ENCODE measurements at regions not wholly inside any gene's neighbourhood (a gene's known extent, or its start where the extent isn't known, plus 50 kb on each side); places are given as distances from the start of the nearest gene placed in this dataset.

GRCh38 chr6:119891206-119891605 lies 541.6 kb upstream of the MAN1A1 start:
- Histone ChIP-seq H3K79me2 (ENCODE audit: insufficient read depth, low read length) (no peaks in the 10 kb centered on the region), H3K9me3 (replicated peaks in 1 of 2; ENCODE audit: control insufficient read depth in 1 of 2, insufficient read depth in 1 of 2, low read length in 2 of 2) (no peaks in the 10 kb centered on the region)
- no peak for TF ChIP-seq CTCF (IDR thresholded peaks at IDR 0.05)

GRCh38 chr6:119890470-119890869 lies 540.9 kb upstream of the MAN1A1 start:
- H3K36me3 ChIP-seq (replicated peaks in 1 of 2; ENCODE audit: control insufficient read depth in 1 of 2, insufficient read depth in 2 of 2, low read length in 2 of 2): no peaks in the 10 kb centered on the region
- H3K79me2 ChIP-seq (ENCODE audit: insufficient read depth, low read length): no peaks in the 10 kb centered on the region
- H3K9me3 Mint-ChIP-seq: peaks cover 0 to 7% (median 1%) of the 10 kb centered on the region in 7 donors
- H3K27me3 ChIP-seq (ENCODE audit: control insufficient read depth in 2 of 2, insufficient read depth in 2 of 2, low read length in 2 of 2): no peaks in the 10 kb centered on the region
- no peaks in the 10 kb centered on the region for H3K4me1 Mint-ChIP-seq
- no peak overlapping the region for H3K9ac ChIP-seq (ENCODE audit: insufficient read depth, low read length, poor library complexity, severe bottlenecking)
- no peaks in the 10 kb centered on the region for H4K20me1 ChIP-seq (ENCODE audit: insufficient read depth, low read length)
- H3K4me3 Mint-ChIP-seq: no peak overlapping the region
- no peaks in the 10 kb centered on the region for H3K4me1 ChIP-seq (ENCODE audit: control insufficient read depth in 1 of 2, insufficient read depth in 2 of 2, low read length in 2 of 2)
- H3K9me3 ChIP-seq (replicated peaks in 1 of 2; ENCODE audit: control insufficient read depth in 1 of 2, insufficient read depth in 1 of 2, low read length in 2 of 2): no peaks in the 10 kb centered on the region
- TF ChIP-seq CTCF (IDR thresholded peaks at IDR 0.05): no peak
- intact Hi-C loops (cut with micrococcal nuclease): no loop called here
- WGBS (ENCODE audit: insufficient coverage): 83% methylated on average over 1 of the region's 1 CpG
- no peak overlapping the region for H3K27ac ChIP-seq (ENCODE audit: low read depth in 1 of 2, low read length in 2 of 2)
- DNase-seq: no peak
- H3K27me3 Mint-ChIP-seq (ENCODE audit: low read depth in 3 of 3): no peaks in the 10 kb centered on the region
- no peak overlapping the region for H3K27ac Mint-ChIP-seq
- no peak overlapping the region for H3K4me2 ChIP-seq (replicated peaks; ENCODE audit: extremely low read depth, low read length, poor library complexity, severe bottlenecking)
- no peak overlapping the region for H3K4me3 ChIP-seq (replicated peaks in 1 of 3; ENCODE audit: low read depth in 2 of 3, low read length in 3 of 3)
- no peak overlapping the region for H2AFZ ChIP-seq (ENCODE audit: insufficient read depth, low read depth, low read length, poor library complexity, severe bottlenecking)
- H3K36me3 Mint-ChIP-seq: no peaks in the 10 kb centered on the region

More at GRCh38 chr6:119891206-119891605, 541.6 kb upstream of the MAN1A1 start:
- no peaks in the 10 kb centered on the region for H3K27me3 ChIP-seq (ENCODE audit: control insufficient read depth in 2 of 2, insufficient read depth in 2 of 2, low read length in 2 of 2)
- Mint-ChIP-seq H3K9me3 (peaks cover 0 to 7% (median 1%) of the 10 kb centered on the region in 7 donors), H3K4me1 (no peaks in the 10 kb centered on the region), H3K27me3 (ENCODE audit: low read depth in 3 of 3) (peaks cover 0 to 1% (median 0%) of the 10 kb centered on the region in 3 donors), H3K4me3 (no peak overlapping the region), H3K36me3 (no peaks in the 10 kb centered on the region), H3K27ac (no peak overlapping the region)
- intact Hi-C loops (cut with micrococcal nuclease): no loop called here
- no peaks in the 10 kb centered on the region for H4K20me1 ChIP-seq (ENCODE audit: insufficient read depth, low read length)
- H3K27ac ChIP-seq (ENCODE audit: low read depth in 1 of 2, low read length in 2 of 2): no peak overlapping the region
- no peak overlapping the region for H3K4me2 ChIP-seq (replicated peaks; ENCODE audit: extremely low read depth, low read length, poor library complexity, severe bottlenecking)
- H3K9ac ChIP-seq (ENCODE audit: insufficient read depth, low read length, poor library complexity, severe bottlenecking): no peak overlapping the region
- no peak overlapping the region for H3K4me3 ChIP-seq (replicated peaks in 1 of 3; ENCODE audit: low read depth in 2 of 3, low read length in 3 of 3)
- H3K36me3 ChIP-seq (replicated peaks in 1 of 2; ENCODE audit: control insufficient read depth in 1 of 2, insufficient read depth in 2 of 2, low read length in 2 of 2): no peaks in the 10 kb centered on the region
- no peaks in the 10 kb centered on the region for H3K4me1 ChIP-seq (ENCODE audit: control insufficient read depth in 1 of 2, insufficient read depth in 2 of 2, low read length in 2 of 2)
- WGBS (ENCODE audit: insufficient coverage): no CpG with 5 or more reads among the region's 1 CpG
- H2AFZ ChIP-seq (ENCODE audit: insufficient read depth, low read depth, low read length, poor library complexity, severe bottlenecking): no peak overlapping the region
- DNase-seq: no peak
